Colonic mucosa (tissue), 4 donors: ENCODE measurements at regions not wholly inside any gene's neighbourhood (a gene's known extent, or its start where the extent isn't known, plus 50 kb on each side); places are given as distances from the start of the nearest gene placed in this dataset.

Experiments
- DNase-seq: peaks from one replicate; pipeline ENCODE4 v3.0.0-alpha.2; 2020
- H3K27ac ChIP-seq: fragments of 200-600 bp; one replicate; pipeline ENCODE4 v1.8.0; 2021
- H3K27me3 ChIP-seq: fragments of 200-600 bp; one replicate; pipeline ENCODE4 v1.8.0; 2021
- H3K36me3 ChIP-seq: fragments of 200-600 bp; one replicate; pipeline ENCODE4 v1.8.0; 2021
- H3K4me1 ChIP-seq: fragments of 200-600 bp; one replicate; pipeline ENCODE4 v1.8.0; 2021; ENCODE audit warnings: mild to moderate bottlenecking
- H3K4me3 ChIP-seq: fragments of 200-600 bp; one replicate; pipeline ENCODE4 v1.8.0; 2021
- H3K9ac ChIP-seq, 2 donors: one replicate each; pipeline ENCODE4 v1.7.0; 2013; ENCODE audit warnings: control low read depth in 2 of 2, low read depth in 2 of 2, low read length in 2 of 2
- H3K9me3 ChIP-seq: fragments of 200-600 bp; one replicate; pipeline ENCODE4 v1.8.0; 2021
- intact Hi-C: fragments of 100-400 bp; cut with DNase I; formaldehyde crosslinking; loops from one replicate; pipeline ENCODE4 v1.14.1; 2022
- TF ChIP-seq, protein P1 (sequence below): fragments of 200-600 bp; IDR thresholded peaks from one replicate; pipeline ENCODE4 v1.8.0; 2022; ENCODE audit warnings: antibody characterized with exemption, mild to moderate bottlenecking
- donor health status: healthy.
- donor health status: DM: no; HTN: no; CAD: no.
- donor health status: DM: no; HTN: no; CAD: no.

DNA sequence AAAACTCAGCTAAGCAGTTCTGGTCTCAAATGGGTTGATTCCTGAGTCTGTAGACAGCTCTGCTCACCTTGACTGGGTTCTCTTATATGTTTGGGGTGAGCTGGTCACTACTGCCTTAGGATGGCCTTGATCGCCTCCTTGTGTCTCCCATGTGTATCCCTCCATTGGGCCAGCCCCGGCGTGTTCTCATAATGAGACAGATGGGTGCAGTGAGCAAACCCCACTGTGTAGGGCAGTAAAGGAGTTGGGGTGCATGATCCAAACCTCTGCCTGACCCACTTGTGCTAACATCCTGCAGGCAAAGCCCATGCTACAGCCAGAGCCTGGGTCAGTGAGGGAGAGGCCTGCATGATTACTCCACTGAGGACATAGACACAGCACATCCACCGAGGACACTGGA is 657.6 kb downstream of the BRD1 start:
- Histone ChIP-seq H3K9ac (no peak overlapping the region), H3K9me3 (no peaks in the 10 kb centered on the region), H3K27me3 (no peaks in the 10 kb centered on the region), H3K4me1 (no peaks in the 10 kb centered on the region), H3K4me3 (no peak overlapping the region), H3K27ac (no peak overlapping the region), H3K36me3 (no peaks in the 10 kb centered on the region)
- TF ChIP-seq, protein P1, sequence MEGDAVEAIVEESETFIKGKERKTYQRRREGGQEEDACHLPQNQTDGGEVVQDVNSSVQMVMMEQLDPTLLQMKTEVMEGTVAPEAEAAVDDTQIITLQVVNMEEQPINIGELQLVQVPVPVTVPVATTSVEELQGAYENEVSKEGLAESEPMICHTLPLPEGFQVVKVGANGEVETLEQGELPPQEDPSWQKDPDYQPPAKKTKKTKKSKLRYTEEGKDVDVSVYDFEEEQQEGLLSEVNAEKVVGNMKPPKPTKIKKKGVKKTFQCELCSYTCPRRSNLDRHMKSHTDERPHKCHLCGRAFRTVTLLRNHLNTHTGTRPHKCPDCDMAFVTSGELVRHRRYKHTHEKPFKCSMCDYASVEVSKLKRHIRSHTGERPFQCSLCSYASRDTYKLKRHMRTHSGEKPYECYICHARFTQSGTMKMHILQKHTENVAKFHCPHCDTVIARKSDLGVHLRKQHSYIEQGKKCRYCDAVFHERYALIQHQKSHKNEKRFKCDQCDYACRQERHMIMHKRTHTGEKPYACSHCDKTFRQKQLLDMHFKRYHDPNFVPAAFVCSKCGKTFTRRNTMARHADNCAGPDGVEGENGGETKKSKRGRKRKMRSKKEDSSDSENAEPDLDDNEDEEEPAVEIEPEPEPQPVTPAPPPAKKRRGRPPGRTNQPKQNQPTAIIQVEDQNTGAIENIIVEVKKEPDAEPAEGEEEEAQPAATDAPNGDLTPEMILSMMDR, result no peak
- intact Hi-C loops, result no loop called here
- DNase-seq, result no peak

DNA sequence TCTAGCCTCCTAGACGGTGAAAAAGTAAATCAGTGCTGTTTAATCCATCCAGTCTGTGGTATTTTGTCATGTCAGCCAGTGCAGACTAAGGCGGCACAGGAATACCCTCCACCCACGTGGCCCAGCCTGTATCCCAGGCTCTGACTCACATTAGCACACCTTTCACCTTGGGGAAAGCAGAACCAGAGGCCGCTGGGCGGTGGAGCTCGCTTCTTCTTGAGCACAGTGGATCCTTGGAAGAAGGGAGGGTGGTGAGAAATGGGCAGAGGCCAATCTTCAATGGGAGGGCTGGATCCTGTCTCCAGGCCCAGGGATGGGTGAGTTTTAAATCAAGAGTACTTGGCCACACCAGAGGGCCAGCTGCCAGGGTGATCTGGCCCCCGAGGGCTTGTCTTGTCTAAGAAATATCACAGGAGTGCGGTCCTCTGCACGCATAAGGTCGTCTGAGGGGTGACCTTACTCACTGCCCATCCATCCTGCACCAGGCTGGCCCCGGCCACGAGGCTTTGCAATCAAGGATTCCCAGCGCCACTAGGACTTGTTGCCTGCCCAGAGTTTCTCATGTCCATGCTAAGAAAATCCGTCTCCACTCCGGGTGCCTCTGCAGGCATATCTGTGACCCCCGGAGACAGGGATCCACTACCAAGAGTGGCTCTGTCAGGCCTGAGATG is 658.5 kb downstream of the BRD1 start:
- no peak overlapping the region for H3K27ac ChIP-seq
- no peak overlapping the region for H3K9ac ChIP-seq
- DNase-seq, result no peak
- no peaks in the 10 kb centered on the region for H3K9me3 ChIP-seq
- H3K4me3 ChIP-seq, result no peak overlapping the region
- intact Hi-C loops, result no loop called here
- H3K36me3 ChIP-seq, result no peaks in the 10 kb centered on the region
- H3K27me3 ChIP-seq, result no peaks in the 10 kb centered on the region
- TF ChIP-seq, protein P1, result no peak
- H3K4me1 ChIP-seq, result no peaks in the 10 kb centered on the region

DNA sequence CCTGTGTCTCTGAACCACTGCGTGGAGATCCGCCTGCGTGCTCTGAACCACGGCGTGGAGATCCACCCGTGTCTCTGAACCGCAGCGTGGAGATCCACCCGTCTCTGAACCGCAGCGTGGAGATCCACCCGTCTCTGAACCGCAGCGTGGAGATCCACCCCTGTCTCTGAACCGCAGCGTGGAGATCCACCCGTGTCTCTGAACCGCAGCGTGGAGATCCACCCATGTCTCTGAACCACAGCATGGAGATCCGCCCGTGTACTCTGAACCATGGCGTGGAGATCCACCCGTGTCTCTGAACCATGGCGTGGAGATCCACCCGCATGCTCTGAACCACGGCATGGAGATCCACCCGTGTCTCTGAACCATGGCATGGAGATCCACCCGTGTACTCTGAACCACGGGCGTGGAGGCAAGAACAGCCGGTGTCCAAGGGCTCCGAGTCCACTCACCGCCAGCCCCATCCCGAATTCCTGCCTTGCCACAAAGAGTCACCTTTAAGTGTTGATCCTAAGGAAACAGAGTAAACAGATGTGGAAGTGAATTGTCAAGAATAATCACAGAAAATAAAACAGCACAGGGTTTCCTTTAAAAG is 659.4 kb downstream of the BRD1 start:
- Histone ChIP-seq H3K4me3 (no peak overlapping the region), H3K9ac (no peak overlapping the region), H3K27ac (no peak overlapping the region), H3K4me1 (no peaks in the 10 kb centered on the region), H3K36me3 (no peaks in the 10 kb centered on the region), H3K9me3 (no peaks in the 10 kb centered on the region), H3K27me3 (no peaks in the 10 kb centered on the region)
- TF ChIP-seq, protein P1, result no peak
- intact Hi-C loops, result no loop called here
- DNase-seq, result no peak

DNA sequence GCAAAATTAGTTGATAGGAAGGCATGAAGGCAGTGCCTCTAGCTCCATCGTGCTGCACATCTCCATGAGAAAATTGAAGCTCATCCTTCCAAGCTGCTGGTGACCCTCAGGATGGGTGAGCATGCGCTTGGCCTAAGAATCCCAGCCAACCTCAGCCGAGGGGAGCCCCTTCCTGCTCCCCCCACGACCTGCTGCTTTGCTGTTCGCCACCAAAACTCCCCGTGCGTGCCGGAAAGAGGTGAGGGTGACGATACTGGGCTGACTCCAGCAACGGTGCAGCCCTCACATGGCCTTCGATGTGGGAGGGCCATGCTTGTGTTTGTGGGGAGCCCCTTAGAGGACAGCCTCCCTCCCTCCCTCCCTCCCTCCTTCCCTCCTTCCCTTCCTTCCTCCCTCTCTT is 660.9 kb downstream of the BRD1 start:
- no peak for DNase-seq
- H3K36me3 ChIP-seq, result no peaks in the 10 kb centered on the region
- intact Hi-C loops, result no loop called here
- H3K4me1 ChIP-seq, result no peaks in the 10 kb centered on the region
- H3K9ac ChIP-seq, result no peak overlapping the region
- no peaks in the 10 kb centered on the region for H3K27me3 ChIP-seq
- no peaks in the 10 kb centered on the region for H3K9me3 ChIP-seq
- H3K4me3 ChIP-seq, result no peak overlapping the region
- no peak overlapping the region for H3K27ac ChIP-seq
- TF ChIP-seq, protein P1, result no peak

DNA sequence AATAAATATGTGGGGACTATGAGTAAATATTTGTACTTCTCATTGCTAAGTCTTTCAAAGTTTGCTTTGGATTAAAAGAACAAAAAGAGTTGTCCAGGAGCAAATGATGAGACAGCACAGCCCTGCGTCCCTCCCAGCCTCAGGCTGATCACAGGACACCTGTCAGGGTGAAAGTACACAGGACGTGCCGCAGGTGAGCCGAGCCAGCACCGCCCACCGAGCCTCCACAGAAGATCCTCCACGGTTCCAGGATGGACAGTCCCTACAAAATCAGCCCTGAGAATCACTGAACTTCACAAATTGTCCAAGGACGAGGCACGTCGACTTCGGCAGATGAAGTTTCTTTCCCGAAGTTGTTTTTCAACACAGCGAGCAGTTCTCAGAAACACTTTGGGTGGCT is 661.5 kb downstream of the BRD1 start:
- Histone ChIP-seq H3K36me3 (no peaks in the 10 kb centered on the region), H3K27ac (no peak overlapping the region), H3K27me3 (no peaks in the 10 kb centered on the region), H3K4me3 (no peak overlapping the region), H3K9me3 (no peaks in the 10 kb centered on the region), H3K9ac (no peak overlapping the region), H3K4me1 (no peaks in the 10 kb centered on the region)
- intact Hi-C loops, result no loop called here
- no peak for DNase-seq
- TF ChIP-seq, protein P1, result no peak
